Natural killer cell (primary cell): ENCODE measurements at regions not wholly inside any gene's neighbourhood (a gene's known extent, or its start where the extent isn't known, plus 50 kb on each side); places are given as distances from the start of the nearest gene placed in this dataset.

ENCODE experiments used
- ATAC-seq, 3 donors: fragments of 150-1000 bp in 2 of 3; fragments of 200-7000 bp in 1 of 3; cut with Tn5 transposase; 1 replicate in 1 of 3; 2 replicates in 2 of 3; pipeline ENCODE4 v1.10.0; 2021; ENCODE audit warnings: mild to moderate bottlenecking in 2 of 3, moderate library complexity in 2 of 3
- DNase-seq, 2 donors: peaks; one replicate each; pipeline versions ENCODE4 v3.0.0 to v3.0.0-alpha.2; 2013 to 2021; ENCODE audit warnings: mixed read lengths in 1 of 2
- H3K27ac ChIP-seq: one replicate; pipeline ENCODE4 v1.5.1; 2013; ENCODE audit warnings: mild to moderate bottlenecking, low read length
- H3K27me3 ChIP-seq: one replicate; pipeline ENCODE4 v1.6.1; 2013; ENCODE audit warnings: low read length; ENCODE audit not compliant: control insufficient read depth, insufficient read depth
- H3K36me3 ChIP-seq: one replicate; pipeline ENCODE4 v1.6.1; 2013; ENCODE audit warnings: low read length; ENCODE audit not compliant: control insufficient read depth, insufficient read depth
- H3K4me1 ChIP-seq: one replicate; pipeline ENCODE4 v1.6.1; 2013; ENCODE audit warnings: low read length; ENCODE audit not compliant: control insufficient read depth, insufficient read depth
- H3K4me3 ChIP-seq: one replicate; pipeline ENCODE4 v1.5.1; 2013; ENCODE audit warnings: low read length
- H3K9me3 ChIP-seq: one replicate; pipeline ENCODE4 v1.6.1; 2013; ENCODE audit warnings: low read length; ENCODE audit not compliant: control insufficient read depth, insufficient read depth
- H3K27ac Mint-ChIP-seq, 2 donors: one replicate each; pipeline ENCODE4 v1.8.0; 2022; ENCODE audit warnings: mild to moderate bottlenecking in 2 of 2, mixed read lengths in 2 of 2, moderate library complexity in 1 of 2
- H3K27me3 Mint-ChIP-seq, 2 donors: one replicate each; pipeline ENCODE4 v1.8.0; 2022; ENCODE audit warnings: low read depth in 2 of 2, mixed read lengths in 2 of 2
- H3K36me3 Mint-ChIP-seq: one replicate; pipeline ENCODE4 v1.8.0; 2022; ENCODE audit warnings: mixed read lengths
- H3K4me1 Mint-ChIP-seq, 2 donors: one replicate each; pipeline ENCODE4 v1.8.0; 2022; ENCODE audit warnings: mixed read lengths in 2 of 2
- H3K4me3 Mint-ChIP-seq: one replicate; pipeline ENCODE4 v1.8.0; 2022; ENCODE audit warnings: mild to moderate bottlenecking, moderate library complexity, mixed read lengths
- H3K9me3 Mint-ChIP-seq, 2 donors: one replicate each; pipeline ENCODE4 v1.8.0; 2022; ENCODE audit warnings: mixed read lengths in 2 of 2
- CTCF ChIP-seq: fragments of 200-600 bp; IDR thresholded peaks from one replicate; pipeline ENCODE4 v1.8.0; 2022; ENCODE audit warnings: antibody characterized with exemption
- WGBS: methylation state at CpG from one replicate; pipeline ENCODE4 v1.1.7; 2013; ENCODE audit warnings: missing lambda C conversion rate; ENCODE audit not compliant: insufficient coverage; 5-methylcytosine and 5-hydroxymethylcytosine counted together
- intact Hi-C: fragments of 100-400 bp; cut with micrococcal nuclease; formaldehyde crosslinking; loops from one replicate; pipeline ENCODE4 v1.14.2; 2022

DNA sequence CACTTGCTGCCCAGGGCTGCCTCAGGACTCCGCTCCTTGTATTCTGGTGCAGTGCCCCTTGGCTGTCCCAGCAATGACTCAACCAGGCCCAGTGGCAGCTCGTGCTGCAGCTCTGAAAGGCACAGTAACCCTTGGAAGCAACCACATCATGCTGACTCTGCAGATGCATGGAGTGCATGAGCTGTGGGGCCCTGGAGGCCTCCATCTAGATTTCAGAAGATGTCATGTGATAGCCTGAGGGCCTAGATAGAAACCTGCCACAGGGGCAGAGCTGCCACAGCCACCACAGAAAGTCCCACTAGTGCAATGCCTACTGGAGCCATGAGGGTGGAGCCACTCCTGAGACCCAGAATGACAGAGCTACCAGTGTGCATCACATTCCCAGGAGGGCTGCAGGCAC is 117.1 kb upstream of the SMAD3 start:
- DNase-seq: no peak
- Histone ChIP-seq H3K4me1 (no peaks in the 10 kb centered on the region), H3K36me3 (no peaks in the 10 kb centered on the region), H3K27ac (no peak overlapping the region), H3K4me3 (no peak overlapping the region), H3K9me3 (no peaks in the 10 kb centered on the region), H3K27me3 (no peaks in the 10 kb centered on the region)
- intact Hi-C loops: loop anchor here (5.0 kb wide), 1 partner anchor 889 kb away; no protein-coding TSS in a partner anchor
- Mint-ChIP-seq H3K4me1 (no peaks in the 10 kb centered on the region), H3K9me3 (no peaks in the 10 kb centered on the region), H3K27ac (no peak overlapping the region), H3K4me3 (no peak overlapping the region), H3K36me3 (no peaks in the 10 kb centered on the region), H3K27me3 (peaks cover 0 to 3% of the 10 kb centered on the region in 2 donors)
- TF ChIP-seq CTCF: no peak
- WGBS: 75% methylated on average over 2 of the region's 2 CpGs
- ATAC-seq: no peak

- ATAC-seq: no peak
- Mint-ChIP-seq H3K27me3 (peaks cover 0 to 3% of the 10 kb centered on the region in 2 donors), H3K4me3 (no peak overlapping the region)
These were observed 115.3 kb upstream of the SMAD3 start for GRCh38 chr15:66950114-66950513.

DNA sequence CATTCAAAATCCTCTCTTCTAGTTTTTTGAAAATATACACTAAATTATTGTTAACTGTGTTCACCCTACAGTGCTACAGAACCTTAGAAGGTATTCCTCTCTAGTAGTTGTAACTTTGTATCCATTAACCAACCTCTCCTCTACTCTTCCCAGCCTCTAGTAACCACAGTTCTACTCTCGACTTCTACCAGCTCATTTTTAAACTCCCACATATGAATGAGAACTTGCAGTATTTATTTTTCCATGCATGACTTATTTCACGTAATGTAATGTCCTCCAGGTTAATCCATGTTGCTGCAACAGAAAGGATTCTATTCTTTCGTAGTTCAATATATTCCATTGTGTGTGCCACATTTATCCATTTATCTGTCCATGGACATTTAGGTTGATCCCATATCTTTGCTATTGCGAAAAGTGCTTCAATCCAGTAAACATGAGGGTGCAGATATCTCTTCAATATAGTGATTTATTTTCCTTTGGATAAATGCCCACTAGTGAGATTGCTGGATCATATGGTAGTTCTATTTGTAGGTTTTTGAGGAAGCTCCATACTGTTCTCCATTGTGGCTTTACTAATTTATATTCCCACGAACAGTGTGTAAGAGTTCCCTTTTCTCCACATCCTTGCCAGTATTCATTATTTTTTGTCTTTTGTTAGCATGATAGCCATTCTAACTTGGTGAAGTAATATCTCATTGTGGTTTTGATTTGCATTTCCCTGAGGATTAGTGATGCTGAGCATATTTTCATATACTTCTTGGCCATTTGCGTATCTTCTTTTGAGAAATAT is 113.7 kb upstream of the SMAD3 start:
- Mint-ChIP-seq H3K9me3 (no peaks in the 10 kb centered on the region), H3K4me1 (no peaks in the 10 kb centered on the region), H3K4me3 (no peak overlapping the region), H3K27ac (no peak overlapping the region), H3K27me3 (peaks cover 0 to 3% of the 10 kb centered on the region in 2 donors), H3K36me3 (no peaks in the 10 kb centered on the region)
- TF ChIP-seq CTCF: no peak
- no peaks in the 10 kb centered on the region for H3K4me1 ChIP-seq
- no peaks in the 10 kb centered on the region for H3K9me3 ChIP-seq
- H3K36me3 ChIP-seq: no peaks in the 10 kb centered on the region
- no peak overlapping the region for H3K27ac ChIP-seq
- H3K4me3 ChIP-seq: no peak overlapping the region
- WGBS: 87% methylated on average over 5 of the region's 6 CpGs
- DNase-seq: no peak
- intact Hi-C loops: no loop called here
- no peaks in the 10 kb centered on the region for H3K27me3 ChIP-seq
- ATAC-seq: no peak

More at GRCh38 chr15:66950114-66950513, 115.3 kb upstream of the SMAD3 start:
- Mint-ChIP-seq H3K9me3 (no peaks in the 10 kb centered on the region), H3K4me1 (no peaks in the 10 kb centered on the region), H3K27ac (no peak overlapping the region), H3K36me3 (no peaks in the 10 kb centered on the region)
- no peak for TF ChIP-seq CTCF
- H3K4me1 ChIP-seq: no peaks in the 10 kb centered on the region
- H3K27me3 ChIP-seq: no peaks in the 10 kb centered on the region
- H3K36me3 ChIP-seq: no peaks in the 10 kb centered on the region
- no peak for DNase-seq
- H3K27ac ChIP-seq: no peak overlapping the region
- no peaks in the 10 kb centered on the region for H3K9me3 ChIP-seq
- no peak overlapping the region for H3K4me3 ChIP-seq
- intact Hi-C loops: no loop called here
